Esophagus squamous epithelium (tissue), 5 donors: ENCODE measurements at regions not wholly inside any gene's neighbourhood (a gene's known extent, or its start where the extent isn't known, plus 50 kb on each side); places are given as distances from the start of the nearest gene placed in this dataset.

Experiments used
- DNase-seq: peaks from one replicate; lab custom pipeline; 2025; lab: John Stamatoyannopoulos, UW
- H3K27ac ChIP-seq, 4 donors: fragments of 200-600 bp; sonication (generic); one replicate each; pipeline ENCODE4 v1.5.1; 2016 to 2019; ENCODE audit warnings: mild to moderate bottlenecking in 1 of 4
- H3K27me3 ChIP-seq, 4 donors: fragments of 200-600 bp; sonication (generic); 1 replicate in 3 of 4; 2 replicates in 1 of 4; pipeline versions ENCODE4 v1.5.1 to v1.6.0; 2017 to 2021; ENCODE audit warnings: antibody characterized with exemption in 1 of 4
- H3K36me3 ChIP-seq, 3 donors: fragments of 200-600 bp; sonication (generic); one replicate each; pipeline ENCODE4 v1.5.1; 2016 to 2019
- H3K4me1 ChIP-seq, 3 donors: fragments of 200-600 bp; sonication (generic); one replicate each; pipeline ENCODE4 v1.5.1; 2017 to 2019
- H3K4me3 ChIP-seq, 4 donors: fragments of 200-600 bp; sonication (generic); 1 replicate in 3 of 4; 2 replicates in 1 of 4; pipeline ENCODE4 v1.5.1; 2016 to 2019; ENCODE audit warnings: mild to moderate bottlenecking in 2 of 4, moderate library complexity in 1 of 4
- H3K9me3 ChIP-seq, 3 donors: fragments of 200-600 bp; sonication (generic); one replicate each; pipeline ENCODE4 v1.5.1; 2016 to 2019
- CTCF ChIP-seq, 6 experiments: fragments of 450-650 bp in 4 of 6; fragments of 200-600 bp in 2 of 6; sonication (generic) in 2 of 6; IDR thresholded peaks; one replicate each; pipeline ENCODE4 v1.5.1; 2016 to 2019; ENCODE audit warnings: antibody characterized with exemption in 6 of 6, mild to moderate bottlenecking in 4 of 6, moderate library complexity in 4 of 6
- POLR2A ChIP-seq, 4 donors: fragments of 450-650 bp; IDR thresholded peaks; one replicate each; pipeline ENCODE4 v1.6.1; 2017; ENCODE audit warnings: antibody characterized with exemption in 4 of 4, mild to moderate bottlenecking in 4 of 4, moderate library complexity in 3 of 4
- WGBS, 2 donors: methylation state at CpG; one replicate each; pipeline ENCODE4 v1.1.5; 2018; 5-methylcytosine and 5-hydroxymethylcytosine counted together
- intact Hi-C: fragments of 100-400 bp; cut with DNase I; formaldehyde crosslinking; loops from one replicate; pipeline ENCODE4 v1.15.0; 2022
- donor health status: DM: yes; HTN: yes; CAD: no.

- no peaks in the 10 kb centered on the region for H3K9me3 ChIP-seq
- no peaks in the 10 kb centered on the region for H3K27me3 ChIP-seq
- no peak overlapping the region for H3K27ac ChIP-seq
- H3K4me1 ChIP-seq = no peaks in the 10 kb centered on the region
- no peak for TF ChIP-seq CTCF (IDR thresholded peaks at IDR 0.05)
- no peak for TF ChIP-seq POLR2A (IDR thresholded peaks at IDR 0.05)
- no peak overlapping the region for H3K4me3 ChIP-seq
- no peak for DNase-seq
- H3K36me3 ChIP-seq = no peaks in the 10 kb centered on the region
- intact Hi-C loops = no loop called here
- WGBS, 2 donors = 89 to 93% methylated on average over 3 of the region's 3 CpGs
Measured at GRCh38 chr12:88756153-88756552, 175.9 kb upstream of the KITLG start.

- no peak overlapping the region for H3K27ac ChIP-seq
- no peak for DNase-seq
- no peaks in the 10 kb centered on the region for H3K9me3 ChIP-seq
- no peaks in the 10 kb centered on the region for H3K27me3 ChIP-seq
- 87 to 98% methylated on average over 7 to 8 of the region's 8 CpGs for WGBS, 2 donors
- no peak overlapping the region for H3K4me3 ChIP-seq
- no peak for TF ChIP-seq POLR2A (IDR thresholded peaks at IDR 0.05)
- no peaks in the 10 kb centered on the region for H3K36me3 ChIP-seq
- intact Hi-C loops = no loop called here
- no peaks in the 10 kb centered on the region for H3K4me1 ChIP-seq
Measured at GRCh38 chr12:88753707-88754106, 173.4 kb upstream of the KITLG start.

- Histone ChIP-seq H3K4me1 (no peaks in the 10 kb centered on the region), H3K27me3 (no peaks in the 10 kb centered on the region), H3K27ac (no peak overlapping the region), H3K9me3 (no peaks in the 10 kb centered on the region), H3K36me3 (no peaks in the 10 kb centered on the region), H3K4me3 (no peak overlapping the region)
- DNase-seq = no peak
- intact Hi-C loops = no loop called here
- TF ChIP-seq POLR2A (IDR thresholded peaks at IDR 0.05) (no peak), CTCF (IDR thresholded peaks at IDR 0.05) (no peak)
- WGBS, 2 donors = 41 to 57% methylated on average over 4 of the region's 4 CpGs
Measured at GRCh38 chr12:88753066-88753465, 172.8 kb upstream of the KITLG start.

- no peaks in the 10 kb centered on the region for H3K4me1 ChIP-seq
- no peak overlapping the region for H3K4me3 ChIP-seq
- H3K27me3 ChIP-seq = no peaks in the 10 kb centered on the region
- TF ChIP-seq CTCF (IDR thresholded peaks at IDR 0.05) = no peak
- TF ChIP-seq POLR2A (IDR thresholded peaks at IDR 0.05) = no peak
- intact Hi-C loops = no loop called here
- WGBS, 2 donors = 71 to 85% methylated on average over 3 of the region's 3 CpGs
- H3K27ac ChIP-seq = no peak overlapping the region
- no peaks in the 10 kb centered on the region for H3K9me3 ChIP-seq
- DNase-seq = no peak
- no peaks in the 10 kb centered on the region for H3K36me3 ChIP-seq
Measured at GRCh38 chr12:88752183-88752582, 171.9 kb upstream of the KITLG start.

- Histone ChIP-seq H3K36me3 (no peaks in the 10 kb centered on the region), H3K27me3 (no peaks in the 10 kb centered on the region), H3K9me3 (no peaks in the 10 kb centered on the region), H3K4me1 (no peaks in the 10 kb centered on the region), H3K27ac (no peak overlapping the region), H3K4me3 (no peak overlapping the region)
- no peak for DNase-seq
- intact Hi-C loops = no loop called here
- no peak for TF ChIP-seq CTCF (IDR thresholded peaks at IDR 0.05)
- TF ChIP-seq POLR2A (IDR thresholded peaks at IDR 0.05) = no peak
- WGBS, 2 donors = 89 to 92% methylated on average over 1 of the region's 1 CpG
Measured at GRCh38 chr12:88750867-88751543, 170.7 kb upstream of the KITLG start.

- Histone ChIP-seq H3K27ac (no peak overlapping the region), H3K27me3 (no peaks in the 10 kb centered on the region), H3K36me3 (no peaks in the 10 kb centered on the region), H3K9me3 (no peaks in the 10 kb centered on the region), H3K4me3 (no peak overlapping the region), H3K4me1 (no peaks in the 10 kb centered on the region)
- DNase-seq = no peak
- intact Hi-C loops = no loop called here
- TF ChIP-seq CTCF (IDR thresholded peaks at IDR 0.05) (no peak), POLR2A (IDR thresholded peaks at IDR 0.05) (no peak)
Measured at GRCh38 chr12:88746386-88746785, 166.1 kb upstream of the KITLG start.
